ENCODE measurements at regions not wholly inside any gene's neighbourhood (a gene's known extent, or its start where the extent isn't known, plus 50 kb on each side); places are given as distances from the start of the nearest gene placed in this dataset.

GRCh38 chr15:70342554-70343548 lies 245.1 kb upstream of the TLE3 start:
- Histone ChIP-seq H2AFZ (ENCODE audit: low read length) (no peak overlapping the region), H2BK20ac (ENCODE audit: low read length) (no peak overlapping the region), H4K20me1 (replicated peaks in 1 of 2; ENCODE audit: control insufficient read depth in 1 of 2, insufficient read depth in 2 of 2, low read length in 2 of 2) (peaks cover 0 to 3% of the 10 kb centered on the region in 2 experiments), H3K4ac (replicated peaks; ENCODE audit: insufficient read length, low read depth, low read length) (no peak overlapping the region), H2BK12ac (ENCODE audit: low read depth, low read length) (no peak overlapping the region), H3K14ac (ENCODE audit: insufficient read length) (no peak overlapping the region), H3K23me2 (ENCODE audit: low read depth, low read length) (no peaks in the 10 kb centered on the region), H3K27ac (ENCODE audit: low read depth, low read length) (no peak overlapping the region), H3K23ac (ENCODE audit: insufficient read length) (no peak overlapping the region), H3K9me3 (ENCODE audit: insufficient read depth in 2 of 2, low read depth in 1 of 2, low read length in 1 of 2) (no peaks in the 10 kb centered on the region), H2BK5ac (ENCODE audit: low read depth, low read length) (no peak overlapping the region), H3K79me2 (ENCODE audit: control insufficient read depth in 1 of 2, insufficient read depth in 2 of 2, low read length in 2 of 2) (no peaks in the 10 kb centered on the region), H4K5ac (ENCODE audit: insufficient read length, low read depth, low read length) (no peak overlapping the region), H2BK15ac (ENCODE audit: low read length) (no peak overlapping the region), H4K91ac (replicated peaks; ENCODE audit: insufficient read length, low read length) (no peak overlapping the region), H2AK5ac (ENCODE audit: low read depth, low read length) (no peak overlapping the region), H3K4me2 (ENCODE audit: insufficient read depth in 1 of 2, low read depth in 2 of 2, low read length in 2 of 2) (no peak overlapping the region), H3K56ac (replicated peaks; ENCODE audit: insufficient read length, low read depth, low read length) (no peak overlapping the region), H3K79me1 (ENCODE audit: low read depth, low read length) (no peaks in the 10 kb centered on the region), H3K9ac (replicated peaks in 1 of 4; ENCODE audit: extremely low read depth in 1 of 4, low read depth in 3 of 4, low read length in 3 of 4) (no peak overlapping the region), H3K27me3 (replicated peaks in 1 of 4; ENCODE audit: control insufficient read depth in 3 of 4, extremely low read depth in 1 of 4, insufficient read depth in 3 of 4, low read length in 3 of 4) (no peaks in the 10 kb centered on the region), H3K4me3 (ENCODE audit: extremely low read depth in 1 of 4, insufficient read depth in 2 of 4, low read depth in 3 of 4, low read length in 4 of 4) (no peak overlapping the region), H2BK120ac (replicated peaks; ENCODE audit: low read depth, low read length) (no peak overlapping the region), H3K4me1 (replicated peaks in 1 of 4; ENCODE audit: control insufficient read depth in 3 of 4, insufficient read depth in 4 of 4, low read length in 3 of 4) (peaks cover 0 to 3% (median 0%) of the 10 kb centered on the region in 4 experiments; a peak in 1 of 7 replicates), H3K36me3 (ENCODE audit: control insufficient read depth in 2 of 4, insufficient read depth in 4 of 4, low read length in 3 of 4) (no peaks in the 10 kb centered on the region), H4K8ac (ENCODE audit: extremely low read depth, insufficient read depth, low read length) (no peak overlapping the region; the same call in 1 of the 2 replicates), H3K18ac (ENCODE audit: extremely low read depth, low read length) (no peak overlapping the region)
- peak in 1 of 2 experiments; percentile 30 for DNase-seq (ENCODE audit: low read depth in 1 of 2, low spot score in 2 of 2)
- ChIA-PET POLR2A (ENCODE audit: partially characterized antibody) (no interaction called here), CTCF (ENCODE audit: partially characterized antibody) (interaction anchor here (3.3 kb wide), 1 partner anchor 12 kb away, joined by 12 read pairs; no protein-coding TSS in a partner anchor)
- 88% methylated on average over 8 of the region's 8 CpGs; no CpG with 5 or more reads in 1 of the 2 experiments for WGBS, 2 experiments (ENCODE audit: extremely low coverage in 1 of 2, insufficient coverage in 1 of 2, insufficient read length in 1 of 2, insufficient replicate concordance in 2 of 2, low coverage in 1 of 2, low lambda C conversion rate in 2 of 2, missing lambda C conversion rate in 1 of 2)
- FAIRE-seq: no peak
- no peak for TF ChIP-seq EZH2 (IDR thresholded peaks at IDR 0.05; ENCODE audit: low read depth, low read length, severe bottlenecking)
- no peak for TF ChIP-seq ASH2L (IDR thresholded peaks at IDR 0.05; ENCODE audit: low read length)
- no peak for TF ChIP-seq SP2 (IDR thresholded peaks at IDR 0.05; ENCODE audit: low read length)
- no peak for TF ChIP-seq ATF3 (IDR thresholded peaks at IDR 0.05; ENCODE audit: insufficient read depth, low read depth, low read length)
- no peak for TF ChIP-seq EGR1 (IDR thresholded peaks at IDR 0.05; ENCODE audit: borderline replicate concordance, low read depth, low read length)
- TF ChIP-seq JUND (IDR thresholded peaks at IDR 0.05; ENCODE audit: low read length): no peak
- no peak for TF ChIP-seq CTBP2 (IDR thresholded peaks at IDR 0.05; ENCODE audit: borderline replicate concordance, insufficient read depth, insufficient read length, low read length)
- TF ChIP-seq TAF7 (optimal IDR thresholded peaks at IDR 0.05; ENCODE audit: borderline replicate concordance, low read depth, low read length): no peak
- TF ChIP-seq POU5F1 (IDR thresholded peaks at IDR 0.05; ENCODE audit: low read depth, low read length): no peak
- TF ChIP-seq JUN (IDR thresholded peaks at IDR 0.05; ENCODE audit: low read depth, low read length): no peak
- no peak for TF ChIP-seq ZNF274 (IDR thresholded peaks at IDR 0.05; ENCODE audit: borderline replicate concordance, extremely low read depth, low read length)
- no peak for TF ChIP-seq POLR2A (IDR thresholded peaks at IDR 0.05; ENCODE audit: control extremely low read depth in 1 of 2, low read depth in 2 of 2, low read length in 2 of 2)

All from H1 (cell line).